ENCODE measurements at regions not wholly inside any gene's neighbourhood (a gene's known extent, or its start where the extent isn't known, plus 50 kb on each side); places are given as distances from the start of the nearest gene placed in this dataset.

DNA sequence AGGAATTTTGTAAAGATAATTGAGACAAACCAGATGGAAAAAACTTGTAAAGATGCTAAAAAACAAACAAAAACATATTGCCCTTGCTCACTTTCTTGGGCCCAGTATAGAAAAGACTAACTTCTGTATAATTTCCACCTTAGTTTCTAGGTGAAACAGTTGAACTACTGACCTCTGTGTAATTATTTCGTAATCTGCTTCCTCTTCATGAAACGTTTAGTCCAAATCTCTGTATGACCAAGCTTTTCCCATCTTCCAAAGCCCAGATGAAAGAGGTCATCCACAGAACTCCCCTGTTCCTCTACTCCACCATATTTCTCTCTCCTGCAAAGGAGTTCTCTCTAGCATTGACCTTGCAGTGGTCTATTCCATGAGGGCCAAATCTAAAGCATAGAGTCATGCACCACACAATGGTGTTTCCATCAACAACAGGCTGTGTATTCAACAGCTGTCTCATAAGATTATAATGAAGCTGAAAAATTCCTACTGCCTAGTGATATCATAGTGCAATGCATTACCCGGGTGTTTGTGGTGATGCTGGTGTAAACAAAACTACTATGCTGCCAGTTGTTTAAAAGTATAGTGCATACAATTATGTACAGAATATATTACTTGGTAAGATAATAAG lies 647.6 kb downstream of the TNS3 start:
- no peak for TF ChIP-seq EZH2 (IDR thresholded peaks at IDR 0.05)
- no peak for TF ChIP-seq POLR2AphosphoS5 (IDR thresholded peaks at IDR 0.05; ENCODE audit: borderline replicate concordance, low read depth, low read length)

Measured in SK-N-MC (cell line).